WTC11 (cell line): ENCODE measurements at regions not wholly inside any gene's neighbourhood (a gene's known extent, or its start where the extent isn't known, plus 50 kb on each side); places are given as distances from the start of the nearest gene placed in this dataset.

Experiments
- ATAC-seq: fragments of 200-7000 bp; cut with Tn5 transposase; 2 replicates; pipeline ENCODE4 v1.10.0; 2021; ENCODE audit warnings: mild to moderate bottlenecking, moderate library complexity
- CTCF ChIA-PET: fragments of 300-600 bp; sonication (Branson Sonifier 250); formaldehyde crosslinking; loops from one replicate; lab custom pipeline; 2021; ENCODE audit warnings: antibody characterized with exemption; lab: Charles Lee
- POLR2A ChIA-PET: fragments of 350-600 bp; sonication (Branson Sonifier 250); formaldehyde crosslinking; loops from one replicate; lab custom pipeline; 2021; ENCODE audit warnings: antibody characterized with exemption; lab: Charles Lee
- DNase-seq: peaks from one replicate; pipeline ENCODE4 v3.0.0; 2021; ENCODE audit warnings: low spot score
- H3K27ac Mint-ChIP-seq: 2 replicates; pipeline ENCODE4 v1.8.0; 2021; ENCODE audit warnings: mixed read lengths
- H3K27me3 Mint-ChIP-seq: 2 replicates; pipeline ENCODE4 v1.8.0; 2021; ENCODE audit warnings: low read depth, mild to moderate bottlenecking, moderate library complexity, mixed read lengths
- H3K36me3 Mint-ChIP-seq: 2 replicates; pipeline ENCODE4 v1.8.0; 2021; ENCODE audit warnings: mixed read lengths
- H3K4me1 Mint-ChIP-seq: 2 replicates; pipeline ENCODE4 v1.8.0; 2022; ENCODE audit warnings: mixed read lengths
- H3K4me3 Mint-ChIP-seq: 2 replicates; pipeline ENCODE4 v1.8.0; 2021; ENCODE audit warnings: mild to moderate bottlenecking, moderate library complexity, mixed read lengths
- H3K9me3 Mint-ChIP-seq: 2 replicates; pipeline ENCODE4 v1.8.0; 2021; ENCODE audit warnings: mixed read lengths
- CDX4 ChIP-seq: fragments of 250-450 bp; sonication (Bioruptor Pico); IDR thresholded peaks from 2 replicates; pipeline ENCODE4 v1.9.0; 2021; ENCODE audit warnings: moderate library complexity, mild to moderate bottlenecking, inconsistent platforms, borderline replicate concordance
- CREM ChIP-seq: sonication (generic); formaldehyde crosslinking; IDR thresholded peaks from 2 replicates; pipeline ENCODE4 v1.8.1; 2022; ENCODE audit warnings: mild to moderate bottlenecking, missing genetic modification reagents, moderate library complexity
- FOXK1 ChIP-seq: sonication (generic); formaldehyde crosslinking; IDR thresholded peaks from 2 replicates; pipeline ENCODE4 v1.8.0; 2022; ENCODE audit warnings: mild to moderate bottlenecking, moderate library complexity, missing genetic modification reagents
- IRF1 ChIP-seq: sonication (generic); formaldehyde crosslinking; IDR thresholded peaks from 2 replicates; pipeline ENCODE4 v1.8.0; 2023; ENCODE audit warnings: missing genetic modification reagents
- IRF2 ChIP-seq: sonication (generic); formaldehyde crosslinking; IDR thresholded peaks from 2 replicates; pipeline ENCODE4 v1.8.0; 2022; ENCODE audit warnings: low read depth, missing genetic modification reagents, borderline replicate concordance
- MXD4 ChIP-seq: fragments of 250-450 bp; sonication (Bioruptor Pico); IDR thresholded peaks from 2 replicates; pipeline ENCODE4 v1.8.0; 2021; ENCODE audit warnings: mild to moderate bottlenecking, moderate library complexity, borderline replicate concordance
- MYBL2 ChIP-seq: sonication (generic); formaldehyde crosslinking; IDR thresholded peaks from 2 replicates; pipeline ENCODE4 v1.8.1; 2023; ENCODE audit warnings: mild to moderate bottlenecking, moderate library complexity, missing genetic modification reagents
- NFATC4 ChIP-seq: fragments of 250-450 bp; sonication (Bioruptor Pico); IDR thresholded peaks from 2 replicates; pipeline ENCODE4 v1.9.0; 2021; ENCODE audit warnings: mild to moderate bottlenecking
- NR3C1 ChIP-seq: sonication (generic); formaldehyde crosslinking; conservative IDR thresholded peaks from 2 replicates; pipeline ENCODE4 v1.8.1; 2023; ENCODE audit warnings: low read depth, mild to moderate bottlenecking, missing genetic modification reagents
- OVOL2 ChIP-seq: fragments of 250-450 bp; sonication (Bioruptor Pico); IDR thresholded peaks from 2 replicates; pipeline ENCODE4 v1.9.0; 2021; ENCODE audit warnings: mild to moderate bottlenecking, borderline replicate concordance
- RELA ChIP-seq: sonication (generic); formaldehyde crosslinking; IDR thresholded peaks from 2 replicates; pipeline ENCODE4 v1.8.1; 2022; ENCODE audit warnings: missing genetic modification reagents, mild to moderate bottlenecking, borderline replicate concordance
- RORB ChIP-seq: fragments of 250-450 bp; sonication (Bioruptor Pico); IDR thresholded peaks from 2 replicates; pipeline ENCODE4 v1.9.0; 2021; ENCODE audit warnings: mild to moderate bottlenecking
- SP1 ChIP-seq: sonication (generic); formaldehyde crosslinking; conservative IDR thresholded peaks from 2 replicates; pipeline ENCODE4 v1.8.1; 2022; ENCODE audit warnings: missing genetic modification reagents
- TEAD4 ChIP-seq: sonication (generic); formaldehyde crosslinking; IDR thresholded peaks from 2 replicates; pipeline ENCODE4 v1.8.0; 2022; ENCODE audit warnings: mild to moderate bottlenecking, missing genetic modification reagents
- TP53 ChIP-seq: sonication (generic); formaldehyde crosslinking; IDR thresholded peaks from 2 replicates; pipeline ENCODE4 v1.8.1; 2023; ENCODE audit warnings: mild to moderate bottlenecking, missing genetic modification reagents
- USF1 ChIP-seq: sonication (generic); formaldehyde crosslinking; IDR thresholded peaks from 2 replicates; pipeline ENCODE4 v1.8.0; 2022; ENCODE audit warnings: mild to moderate bottlenecking, missing genetic modification reagents
- ZNF219 ChIP-seq: sonication (generic); formaldehyde crosslinking; IDR thresholded peaks from 2 replicates; pipeline ENCODE4 v1.8.0; 2023; ENCODE audit warnings: missing genetic modification reagents, mild to moderate bottlenecking, borderline replicate concordance
- ZNF396 ChIP-seq: fragments of 250-450 bp; sonication (Bioruptor Pico); IDR thresholded peaks from 2 replicates; pipeline ENCODE4 v1.8.0; 2021; ENCODE audit warnings: mild to moderate bottlenecking, moderate library complexity, borderline replicate concordance
- ZNF416 ChIP-seq: fragments of 250-450 bp; sonication (Bioruptor Pico); IDR thresholded peaks from 2 replicates; pipeline ENCODE4 v1.9.0; 2021; ENCODE audit warnings: mild to moderate bottlenecking, inconsistent platforms
- ZNF423 ChIP-seq: fragments of 250-450 bp; sonication (Bioruptor Pico); IDR thresholded peaks from 2 replicates; pipeline ENCODE4 v2.1.2; 2022; ENCODE audit warnings: mild to moderate bottlenecking, moderate library complexity
- ZNF425 ChIP-seq: fragments of 250-450 bp; sonication (Bioruptor Pico); conservative IDR thresholded peaks from 2 replicates; pipeline ENCODE4 v1.9.0; 2021; ENCODE audit warnings: mild to moderate bottlenecking
- TF ChIP-seq, protein P1 (sequence below): sonication (generic); formaldehyde crosslinking; IDR thresholded peaks from 2 replicates; pipeline ENCODE4 v1.8.1; 2022; ENCODE audit warnings: mild to moderate bottlenecking, missing genetic modification reagents, moderate library complexity, borderline replicate concordance
- TF ChIP-seq, protein P2 (sequence below): fragments of 200-600 bp; IDR thresholded peaks from 2 replicates; pipeline ENCODE4 v1.8.0; 2022; ENCODE audit warnings: antibody characterized with exemption
- TF ChIP-seq, protein P3 (sequence below): fragments of 250-450 bp; sonication (Bioruptor Pico); IDR thresholded peaks from 2 replicates; pipeline ENCODE4 v1.9.0; 2021; ENCODE audit warnings: mild to moderate bottlenecking

DNA sequence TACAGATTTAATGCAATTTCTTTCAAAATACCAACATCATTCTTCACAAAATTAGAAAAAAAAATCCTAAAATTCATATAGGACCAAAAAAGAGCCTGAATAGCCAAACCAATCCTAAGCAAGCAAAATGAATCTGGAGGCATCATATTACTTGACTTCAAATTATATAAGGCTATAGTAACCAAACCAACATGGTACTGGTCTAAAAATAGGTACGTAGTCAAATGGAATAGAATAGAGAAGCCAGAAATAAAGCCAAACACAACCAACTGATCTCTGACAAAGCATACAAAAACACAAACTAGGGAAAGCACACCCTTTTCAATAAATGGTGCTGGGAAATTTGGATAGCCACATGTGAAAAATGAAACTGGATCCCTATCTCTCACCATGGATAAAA lies 112.3 kb upstream of the TSPAN2 start (continued):
- TF ChIP-seq CREM (CRISPR knock-in tag) (no peak), CDX4 (CRISPR knock-in tag) (no peak), ZNF423 (CRISPR knock-in tag) (no peak), TP53 (CRISPR knock-in tag) (no peak), RELA (CRISPR knock-in tag) (no peak), NR3C1 (no peak)
- TF ChIP-seq, protein P1, sequence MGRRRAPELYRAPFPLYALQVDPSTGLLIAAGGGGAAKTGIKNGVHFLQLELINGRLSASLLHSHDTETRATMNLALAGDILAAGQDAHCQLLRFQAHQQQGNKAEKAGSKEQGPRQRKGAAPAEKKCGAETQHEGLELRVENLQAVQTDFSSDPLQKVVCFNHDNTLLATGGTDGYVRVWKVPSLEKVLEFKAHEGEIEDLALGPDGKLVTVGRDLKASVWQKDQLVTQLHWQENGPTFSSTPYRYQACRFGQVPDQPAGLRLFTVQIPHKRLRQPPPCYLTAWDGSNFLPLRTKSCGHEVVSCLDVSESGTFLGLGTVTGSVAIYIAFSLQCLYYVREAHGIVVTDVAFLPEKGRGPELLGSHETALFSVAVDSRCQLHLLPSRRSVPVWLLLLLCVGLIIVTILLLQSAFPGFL (CRISPR knock-in tag) = no peak

- CTCF ChIA-PET = no interaction called here
- H3K27me3 Mint-ChIP-seq = no peaks in the 10 kb centered on the region
- ATAC-seq = no peak
- TF ChIP-seq MXD4 (CRISPR knock-in tag) (no peak), ZNF396 (CRISPR knock-in tag) (no peak), FOXK1 (CRISPR knock-in tag) (no peak), CREM (CRISPR knock-in tag) (no peak), ZNF425 (CRISPR knock-in tag) (no peak), OVOL2 (CRISPR knock-in tag) (no peak), NFATC4 (CRISPR knock-in tag) (no peak), ZNF416 (CRISPR knock-in tag) (no peak)
- TF ChIP-seq, protein P2, sequence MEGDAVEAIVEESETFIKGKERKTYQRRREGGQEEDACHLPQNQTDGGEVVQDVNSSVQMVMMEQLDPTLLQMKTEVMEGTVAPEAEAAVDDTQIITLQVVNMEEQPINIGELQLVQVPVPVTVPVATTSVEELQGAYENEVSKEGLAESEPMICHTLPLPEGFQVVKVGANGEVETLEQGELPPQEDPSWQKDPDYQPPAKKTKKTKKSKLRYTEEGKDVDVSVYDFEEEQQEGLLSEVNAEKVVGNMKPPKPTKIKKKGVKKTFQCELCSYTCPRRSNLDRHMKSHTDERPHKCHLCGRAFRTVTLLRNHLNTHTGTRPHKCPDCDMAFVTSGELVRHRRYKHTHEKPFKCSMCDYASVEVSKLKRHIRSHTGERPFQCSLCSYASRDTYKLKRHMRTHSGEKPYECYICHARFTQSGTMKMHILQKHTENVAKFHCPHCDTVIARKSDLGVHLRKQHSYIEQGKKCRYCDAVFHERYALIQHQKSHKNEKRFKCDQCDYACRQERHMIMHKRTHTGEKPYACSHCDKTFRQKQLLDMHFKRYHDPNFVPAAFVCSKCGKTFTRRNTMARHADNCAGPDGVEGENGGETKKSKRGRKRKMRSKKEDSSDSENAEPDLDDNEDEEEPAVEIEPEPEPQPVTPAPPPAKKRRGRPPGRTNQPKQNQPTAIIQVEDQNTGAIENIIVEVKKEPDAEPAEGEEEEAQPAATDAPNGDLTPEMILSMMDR = no peak
- TF ChIP-seq, all 79 proteins: peak for 0
- peaks cover 4% of the 10 kb centered on the region for H3K9me3 Mint-ChIP-seq
- no peak overlapping the region for H3K4me3 Mint-ChIP-seq
- DNase-seq = no peak
- POLR2A ChIA-PET = no interaction called here
- H3K4me1 Mint-ChIP-seq = 0 out of 2 replicates have a peak, but pooled peaks cover 2% of the 10 kb centered on the region
- H3K27ac Mint-ChIP-seq = no peak overlapping the region
- H3K36me3 Mint-ChIP-seq = no peaks in the 10 kb centered on the region
Measured at GRCh38 chr1:115199416-115200132, 110.3 kb upstream of the TSPAN2 start.

DNA sequence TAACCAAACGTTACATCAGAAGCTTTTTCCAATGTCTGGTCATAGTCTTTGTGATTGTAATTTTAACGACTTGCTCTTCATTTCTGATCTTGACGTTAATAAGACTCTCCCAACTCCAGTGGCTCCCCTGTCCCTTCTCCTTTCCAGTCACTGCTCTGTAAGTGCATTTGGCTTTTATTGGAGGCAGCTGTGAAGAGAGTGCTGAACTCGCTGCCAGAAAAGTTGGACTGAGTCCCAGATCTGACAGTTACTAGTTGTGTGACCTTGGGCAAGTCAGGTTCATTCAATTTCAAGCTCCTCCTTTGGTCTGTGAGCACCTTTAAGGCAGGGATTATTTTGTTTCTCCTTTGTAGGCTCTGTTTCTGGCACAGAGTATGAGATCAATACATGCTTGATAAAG lies 109.6 kb upstream of the TSPAN2 start:
- H3K4me3 Mint-ChIP-seq = no peak overlapping the region
- H3K9me3 Mint-ChIP-seq = peaks cover 4% of the 10 kb centered on the region
- no peaks in the 10 kb centered on the region for H3K27me3 Mint-ChIP-seq
- H3K4me1 Mint-ChIP-seq = peaks cover 6% of the 10 kb centered on the region
- ChIA-PET POLR2A (interaction anchor here (0.6 kb wide), 1 partner anchor 897 kb away, joined by 3 read pairs; no protein-coding TSS in a partner anchor), CTCF (no interaction called here)
- H3K36me3 Mint-ChIP-seq = no peaks in the 10 kb centered on the region
- no peak for TF ChIP-seq ZNF219 (CRISPR knock-in tag)
- no peak for TF ChIP-seq TEAD4 (CRISPR knock-in tag)
- no peak for TF ChIP-seq SP1 (CRISPR knock-in tag)
- no peak for TF ChIP-seq USF1
- no peak for TF ChIP-seq MYBL2
- TF ChIP-seq RORB (CRISPR knock-in tag) = no peak
- TF ChIP-seq IRF2 = no peak
- TF ChIP-seq, protein P3, sequence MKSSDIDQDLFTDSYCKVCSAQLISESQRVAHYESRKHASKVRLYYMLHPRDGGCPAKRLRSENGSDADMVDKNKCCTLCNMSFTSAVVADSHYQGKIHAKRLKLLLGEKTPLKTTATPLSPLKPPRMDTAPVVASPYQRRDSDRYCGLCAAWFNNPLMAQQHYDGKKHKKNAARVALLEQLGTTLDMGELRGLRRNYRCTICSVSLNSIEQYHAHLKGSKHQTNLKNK (CRISPR knock-in tag) = no peak
- no peak for TF ChIP-seq IRF1 (CRISPR knock-in tag)
- ATAC-seq = no peak
- H3K27ac Mint-ChIP-seq = no peak overlapping the region
- no peak for DNase-seq
